Astrocyte of the cerebellum (primary cell): ENCODE measurements at regions not wholly inside any gene's neighbourhood (a gene's known extent, or its start where the extent isn't known, plus 50 kb on each side); places are given as distances from the start of the nearest gene placed in this dataset.

ENCODE experiments used
- DNase-seq: peaks from one replicate; pipeline ENCODE4 v3.0.0-alpha.2; 2011; ENCODE audit warnings: low read depth
- H3K4me3 ChIP-seq: 2 replicates; pipeline ENCODE4 v1.5.1; 2011; ENCODE audit warnings: mild to moderate bottlenecking, low read depth, low read length, moderate library complexity
- in situ Hi-C: cut with HindIII; loops from 2 replicates; pipeline ENCODE4 v1.10.0; 2017; ENCODE audit warnings: low sequenced_read_pairs
- TF ChIP-seq, protein P1 (sequence below): IDR thresholded peaks from 2 replicates; pipeline ENCODE4 v1.5.1; 2012; ENCODE audit warnings: low read length, low read depth, moderate library complexity, mild to moderate bottlenecking; ENCODE audit errors: missing control alignments

DNA sequence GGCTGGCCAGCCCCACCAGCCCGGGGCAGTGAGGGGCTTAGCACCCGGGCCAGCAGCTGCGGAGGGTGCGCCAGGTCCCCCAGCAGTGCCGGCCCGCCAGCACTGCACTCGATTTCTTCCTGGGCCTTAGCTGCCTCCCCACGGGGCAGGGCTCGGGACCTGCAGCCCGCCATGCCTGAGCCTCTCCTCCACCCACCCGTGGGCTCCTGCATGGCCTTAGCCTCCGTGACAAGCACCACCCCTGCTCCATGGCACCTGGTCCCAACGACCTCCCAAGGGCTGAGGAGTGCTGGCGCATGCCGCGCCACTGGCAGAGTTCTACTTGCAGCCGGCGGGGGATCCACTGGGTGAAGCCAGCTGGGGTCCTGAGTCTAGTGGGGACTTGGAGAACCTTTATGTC, 452.6 kb downstream of the AGTPBP1 start:
- DNase-seq, result no peak
- in situ Hi-C loops, result no loop called here
- no peak overlapping the region for H3K4me3 ChIP-seq
- TF ChIP-seq, protein P1, sequence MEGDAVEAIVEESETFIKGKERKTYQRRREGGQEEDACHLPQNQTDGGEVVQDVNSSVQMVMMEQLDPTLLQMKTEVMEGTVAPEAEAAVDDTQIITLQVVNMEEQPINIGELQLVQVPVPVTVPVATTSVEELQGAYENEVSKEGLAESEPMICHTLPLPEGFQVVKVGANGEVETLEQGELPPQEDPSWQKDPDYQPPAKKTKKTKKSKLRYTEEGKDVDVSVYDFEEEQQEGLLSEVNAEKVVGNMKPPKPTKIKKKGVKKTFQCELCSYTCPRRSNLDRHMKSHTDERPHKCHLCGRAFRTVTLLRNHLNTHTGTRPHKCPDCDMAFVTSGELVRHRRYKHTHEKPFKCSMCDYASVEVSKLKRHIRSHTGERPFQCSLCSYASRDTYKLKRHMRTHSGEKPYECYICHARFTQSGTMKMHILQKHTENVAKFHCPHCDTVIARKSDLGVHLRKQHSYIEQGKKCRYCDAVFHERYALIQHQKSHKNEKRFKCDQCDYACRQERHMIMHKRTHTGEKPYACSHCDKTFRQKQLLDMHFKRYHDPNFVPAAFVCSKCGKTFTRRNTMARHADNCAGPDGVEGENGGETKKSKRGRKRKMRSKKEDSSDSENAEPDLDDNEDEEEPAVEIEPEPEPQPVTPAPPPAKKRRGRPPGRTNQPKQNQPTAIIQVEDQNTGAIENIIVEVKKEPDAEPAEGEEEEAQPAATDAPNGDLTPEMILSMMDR, result no peak

DNA sequence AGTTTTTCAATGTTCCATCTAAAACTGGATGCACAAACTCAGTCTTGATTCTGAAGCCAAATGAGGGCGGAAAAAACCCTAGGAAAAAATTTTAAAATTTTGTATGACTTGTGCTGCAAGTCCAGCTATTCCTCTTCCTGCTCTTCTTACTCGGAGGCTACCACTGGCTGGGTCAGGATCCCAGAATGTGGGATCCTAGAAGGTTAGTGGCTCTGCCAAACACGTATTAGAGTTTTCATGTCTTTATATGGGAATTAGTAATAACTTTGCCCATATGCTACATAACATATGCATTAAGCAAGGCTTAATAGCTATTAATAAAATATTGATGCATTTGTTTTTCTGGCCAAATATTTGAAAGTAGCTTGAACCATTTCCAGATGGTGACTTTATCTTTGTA, 458.3 kb downstream of the AGTPBP1 start:
- in situ Hi-C loops, result no loop called here
- H3K4me3 ChIP-seq, result no peak overlapping the region
- no peak for DNase-seq
- TF ChIP-seq, protein P1, result no peak

DNA sequence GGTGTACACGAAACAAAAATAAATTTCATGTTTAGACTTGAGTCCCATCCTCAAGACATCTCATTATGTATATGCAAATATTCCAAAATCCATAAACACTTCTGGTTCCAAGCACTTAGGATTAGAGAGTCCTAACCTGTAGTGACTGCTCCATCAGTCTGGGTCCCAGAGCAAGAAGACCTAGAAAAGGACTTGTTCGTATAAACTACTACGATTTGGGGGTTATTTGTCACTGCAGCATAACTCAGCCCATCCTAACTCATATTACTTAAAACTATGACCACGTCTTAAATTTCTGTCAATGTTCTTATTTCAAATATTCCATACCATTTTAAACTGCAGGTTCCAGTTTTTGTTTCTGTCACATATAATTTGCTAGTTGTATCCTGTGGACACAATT, 463.0 kb downstream of the AGTPBP1 start:
- H3K4me3 ChIP-seq, result no peak overlapping the region
- in situ Hi-C loops, result no loop called here
- no peak for DNase-seq
- TF ChIP-seq, protein P1, result no peak

DNA sequence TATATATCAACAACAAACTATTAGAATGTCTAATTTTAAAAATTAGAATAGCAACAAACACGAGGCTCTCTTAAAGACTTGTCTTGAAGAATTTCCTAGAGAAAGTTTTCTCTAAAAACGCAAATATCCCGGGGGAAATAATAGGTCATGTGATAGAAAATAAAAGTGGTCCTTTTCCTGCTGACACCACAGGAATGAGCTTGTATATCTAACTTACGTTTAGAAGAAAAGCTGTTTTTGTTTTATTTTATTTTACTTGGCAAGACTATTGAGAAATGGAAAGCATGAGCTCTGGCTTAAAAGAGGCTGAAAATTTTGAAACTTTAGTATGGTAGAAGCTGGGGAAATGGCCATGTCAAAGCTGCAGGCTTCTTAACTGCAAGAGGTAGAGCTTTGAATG, 465.0 kb downstream of the AGTPBP1 start:
- TF ChIP-seq, protein P1, result no peak
- peak; percentile 5 for DNase-seq
- in situ Hi-C loops, result no loop called here
- no peak overlapping the region for H3K4me3 ChIP-seq

DNA sequence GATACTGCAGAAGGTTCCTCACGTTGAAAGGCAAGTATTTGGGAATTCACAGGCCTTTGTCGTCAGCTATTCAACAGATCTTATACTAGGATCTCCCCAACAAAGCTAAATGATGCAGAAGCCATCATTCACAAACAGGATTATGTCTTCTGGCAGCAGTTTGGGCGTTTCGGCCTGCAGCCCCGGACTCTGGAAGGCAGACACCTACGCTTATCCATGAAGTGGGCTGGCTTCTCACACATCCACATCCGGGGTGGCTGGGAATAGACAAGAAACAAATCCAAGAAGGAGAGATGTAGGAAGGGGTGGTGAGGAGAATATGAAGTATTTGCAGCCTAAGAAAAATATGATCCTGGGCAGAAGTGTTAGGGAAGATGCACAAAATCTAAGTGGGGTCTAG, 471.9 kb downstream of the AGTPBP1 start:
- in situ Hi-C loops, result no loop called here
- TF ChIP-seq, protein P1, result no peak

DNA sequence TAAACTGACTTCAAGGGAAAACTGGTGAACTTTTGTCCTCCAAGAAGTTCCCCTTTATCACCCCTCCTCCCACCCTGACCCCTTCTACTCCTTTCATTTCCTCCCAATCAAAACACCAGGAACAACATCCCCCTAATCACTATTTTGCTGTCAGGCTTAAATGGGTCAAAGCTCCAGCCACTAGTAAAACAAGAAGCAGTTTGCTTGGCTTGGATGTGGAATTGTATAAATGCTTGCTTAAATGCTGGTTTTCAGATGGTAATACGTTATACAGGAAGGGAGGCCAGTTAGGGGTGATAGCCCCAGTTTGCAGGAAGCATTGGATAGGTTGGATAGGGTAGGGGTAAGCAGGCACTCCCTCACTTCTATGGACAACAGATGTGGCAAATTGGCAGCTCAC, 473.6 kb downstream of the AGTPBP1 start:
- no peak for DNase-seq
- H3K4me3 ChIP-seq, result no peak overlapping the region
- in situ Hi-C loops, result no loop called here
- TF ChIP-seq, protein P1, result no peak

More for the DNA sequence above, 471.9 kb downstream of the AGTPBP1 start:
- no peak overlapping the region for H3K4me3 ChIP-seq
- no peak for DNase-seq

DNA sequence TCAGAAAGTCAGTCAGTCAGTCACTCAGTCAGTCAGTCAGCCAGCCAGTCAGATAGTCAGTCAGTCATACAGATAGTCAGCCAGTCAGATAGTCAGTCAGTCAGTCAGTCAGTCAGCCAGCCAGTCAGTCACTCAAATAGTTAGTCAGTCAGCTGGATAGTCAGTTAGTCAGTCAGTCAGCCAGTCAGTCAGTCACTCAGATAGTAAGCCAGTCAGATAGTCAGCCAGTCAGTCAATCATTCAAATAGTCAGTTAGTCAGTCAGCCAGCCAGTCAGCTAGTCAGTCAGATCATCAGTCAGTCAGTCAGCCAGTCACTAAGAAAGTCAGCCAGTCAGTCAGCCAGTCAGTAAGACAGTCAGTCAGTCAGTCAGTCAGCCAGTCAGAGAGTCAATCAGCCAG, 477.1 kb downstream of the AGTPBP1 start:
- DNase-seq, result no peak
- in situ Hi-C loops, result no loop called here
- no peak overlapping the region for H3K4me3 ChIP-seq
- TF ChIP-seq, protein P1, result no peak
